HG02938 (cell line): ENCODE measurements at regions not wholly inside any gene's neighbourhood (a gene's known extent, or its start where the extent isn't known, plus 50 kb on each side); places are given as distances from the start of the nearest gene placed in this dataset.

ENCODE experiments used
- ATAC-seq: cut with Tn5 transposase; IDR thresholded peaks from one replicate; pipeline ENCODE4 v1.9.1; 2021; ENCODE audit warnings: mild to moderate bottlenecking, moderate library complexity; ENCODE audit not compliant: unreplicated experiment

GRCh38 chr1:162924179-162924578 lies 63.2 kb upstream of the CCDC190 start:
- ATAC-seq = no peak

- no peak for ATAC-seq
These were observed 61.2 kb upstream of the CCDC190 start for GRCh38 chr1:162922201-162922600.

- ATAC-seq = no peak
These were observed 60.3 kb upstream of the CCDC190 start for GRCh38 chr1:162921311-162921710.

GRCh38 chr1:162919034-162919433 lies 58.1 kb upstream of the CCDC190 start:
- ATAC-seq = no peak

GRCh38 chr1:162918151-162918754 lies 57.3 kb upstream of the CCDC190 start:
- no peak for ATAC-seq

GRCh38 chr1:162916821-162917613 lies 56.0 kb upstream of the CCDC190 start:
- no peak for ATAC-seq

GRCh38 chr1:162916407-162916806 lies 55.4 kb upstream of the CCDC190 start:
- ATAC-seq = no peak

GRCh38 chr1:162914601-162915000 lies 53.6 kb upstream of the CCDC190 start:
- ATAC-seq = no peak

- no peak for ATAC-seq
These were observed 52.4 kb upstream of the CCDC190 start for GRCh38 chr1:162913345-162913744.

- no peak for ATAC-seq
These were observed 51.2 kb upstream of the CCDC190 start for GRCh38 chr1:162912061-162912667.
